Non-pigmented ciliary epithelial cell (primary cell): ENCODE measurements at regions not wholly inside any gene's neighbourhood (a gene's known extent, or its start where the extent isn't known, plus 50 kb on each side); places are given as distances from the start of the nearest gene placed in this dataset.
A peak's percentile ranks its signal among the peaks of the same experiment; 100 is the strongest.
"Not testable (repeated sequence)": the region's sequence is repeated elsewhere in the genome, so short reads cannot be mapped to it uniquely, and the experiment has no call there.

Experiments used
- DNase-seq: peaks from one replicate; pipeline ENCODE4 v3.0.0-alpha.2; 2010; ENCODE audit warnings: low read depth

DNA sequence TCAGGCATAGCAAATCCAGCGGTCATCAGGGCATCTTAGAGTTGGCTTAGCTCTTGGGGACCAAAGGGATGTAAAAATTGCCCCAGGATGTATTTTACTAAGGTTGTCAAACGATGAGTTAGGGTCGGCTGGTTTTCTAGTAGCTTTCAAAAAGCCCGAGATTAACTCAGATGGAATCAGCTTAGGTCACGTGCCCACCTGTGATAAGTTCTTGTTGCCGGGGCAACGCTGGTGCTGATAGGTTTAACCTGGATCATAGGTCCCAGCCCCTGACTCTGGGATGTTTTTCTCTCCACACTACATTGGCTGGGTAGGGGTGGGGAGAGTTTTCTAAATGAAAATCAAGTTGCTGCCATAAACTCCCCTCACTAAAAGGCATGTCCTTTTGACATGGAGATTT lies 257.3 kb upstream of the SULF2 start:
- DNase-seq: no peak

DNA sequence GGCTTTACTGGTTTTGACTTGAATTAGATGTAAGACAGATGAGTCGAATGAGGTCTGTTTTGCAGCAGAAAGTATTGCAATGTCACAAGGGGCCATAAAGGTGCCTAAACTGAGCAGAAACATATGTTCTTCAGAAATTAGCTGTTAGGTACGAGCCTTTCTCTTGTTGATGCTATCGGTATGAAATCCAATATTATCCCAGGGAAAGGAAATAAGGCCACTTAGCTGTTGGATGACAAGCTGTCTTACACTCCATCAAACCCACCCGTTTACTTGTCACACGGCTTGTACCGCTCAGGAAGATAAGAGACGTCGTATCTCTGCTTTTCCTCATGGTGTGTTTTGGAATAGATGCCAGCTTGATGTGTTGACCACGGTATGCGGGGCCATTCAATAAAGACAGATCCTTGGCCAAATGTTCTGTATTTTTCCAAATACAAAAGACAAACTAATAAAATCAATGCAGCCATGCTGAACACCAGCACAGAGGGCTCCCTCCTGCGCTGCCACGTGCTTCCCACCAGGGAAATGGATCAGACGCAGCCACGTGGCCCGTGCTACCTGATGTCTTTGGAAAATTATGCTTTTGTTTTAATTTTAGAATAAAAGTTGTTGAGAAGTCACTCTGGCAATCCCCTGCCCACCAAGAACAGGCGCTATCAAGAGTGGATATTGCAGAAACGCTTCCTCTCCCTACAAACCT lies 255.9 kb upstream of the SULF2 start:
- DNase-seq: no peak

DNA sequence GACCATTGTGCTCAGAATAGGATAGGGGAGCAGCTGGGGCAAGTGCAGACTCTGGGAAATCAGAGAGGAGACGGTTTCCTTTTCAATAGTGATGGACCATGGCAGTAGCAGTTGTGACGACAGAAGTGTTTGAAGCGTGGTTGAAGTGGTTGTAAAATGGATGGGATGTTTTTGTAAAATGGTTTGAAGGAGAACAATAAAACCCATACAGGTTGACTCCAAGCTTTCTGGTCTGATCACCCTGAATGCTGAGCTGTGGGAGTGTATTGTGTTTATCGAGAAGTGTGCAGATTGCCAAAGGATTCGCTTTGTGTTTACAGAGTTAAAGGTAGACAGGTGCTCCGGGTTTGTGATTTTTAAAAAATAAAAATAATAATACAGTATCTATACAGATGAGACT lies 255.2 kb upstream of the SULF2 start:
- DNase-seq: no peak

DNA sequence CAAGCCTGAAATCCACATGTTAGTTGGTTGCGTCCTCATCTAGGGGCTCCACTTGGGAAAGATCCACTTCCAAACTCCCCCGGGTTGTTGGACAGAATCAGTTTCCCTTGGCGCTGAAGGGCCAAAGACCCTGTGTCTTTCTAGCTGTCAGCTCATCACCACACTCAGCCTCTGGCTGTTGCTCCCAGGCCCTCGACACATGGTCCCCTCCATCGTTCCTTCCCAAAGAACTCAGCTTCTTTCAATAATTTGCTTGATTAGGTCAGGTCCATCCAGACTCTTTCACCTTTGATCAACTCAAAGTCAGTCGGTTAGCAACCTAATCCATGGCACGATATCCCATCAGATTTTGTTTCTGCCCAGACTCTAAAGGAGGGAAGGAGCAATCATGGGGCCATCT lies 254.8 kb upstream of the SULF2 start:
- DNase-seq: no peak

DNA sequence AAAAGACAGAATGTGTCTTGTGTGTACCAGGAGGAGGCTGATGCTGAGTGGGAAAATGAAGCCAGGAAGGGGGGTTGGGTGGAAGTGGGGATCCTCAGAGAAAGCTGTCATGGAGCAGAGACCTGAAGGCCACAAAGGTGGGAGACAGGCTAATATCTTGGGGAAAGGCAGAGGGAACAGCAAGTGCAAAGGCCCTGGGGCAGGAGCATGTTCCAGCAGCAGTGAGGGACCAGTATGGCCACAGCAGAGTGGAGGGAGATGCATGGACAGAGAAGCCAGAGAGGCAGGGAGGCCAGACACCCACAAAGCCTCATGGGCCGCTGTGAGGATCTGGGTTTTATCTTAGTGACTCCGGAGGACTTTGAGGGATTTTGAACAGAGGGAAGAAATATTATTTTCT lies 254.2 kb upstream of the SULF2 start:
- DNase-seq: no peak

DNA sequence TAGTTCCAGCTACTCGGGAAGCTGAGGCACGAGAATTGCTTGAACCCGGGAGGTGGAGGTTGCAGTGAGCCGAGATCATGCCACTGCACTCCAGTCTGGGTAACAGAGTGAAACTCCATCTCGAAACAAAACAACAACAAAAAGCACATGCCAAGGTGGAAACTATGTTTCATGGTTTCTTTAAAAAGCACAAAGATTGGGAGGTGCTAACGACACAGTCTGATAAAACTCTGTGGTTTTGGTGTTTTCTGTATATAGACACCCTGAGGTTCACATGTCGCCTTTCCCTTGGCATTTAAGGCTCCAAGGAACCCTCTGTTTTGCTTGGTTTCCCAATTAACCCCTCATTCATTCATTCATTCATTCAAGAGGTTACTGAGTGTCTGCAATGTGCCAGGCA lies 253.4 kb upstream of the SULF2 start:
- no peak for DNase-seq

DNA sequence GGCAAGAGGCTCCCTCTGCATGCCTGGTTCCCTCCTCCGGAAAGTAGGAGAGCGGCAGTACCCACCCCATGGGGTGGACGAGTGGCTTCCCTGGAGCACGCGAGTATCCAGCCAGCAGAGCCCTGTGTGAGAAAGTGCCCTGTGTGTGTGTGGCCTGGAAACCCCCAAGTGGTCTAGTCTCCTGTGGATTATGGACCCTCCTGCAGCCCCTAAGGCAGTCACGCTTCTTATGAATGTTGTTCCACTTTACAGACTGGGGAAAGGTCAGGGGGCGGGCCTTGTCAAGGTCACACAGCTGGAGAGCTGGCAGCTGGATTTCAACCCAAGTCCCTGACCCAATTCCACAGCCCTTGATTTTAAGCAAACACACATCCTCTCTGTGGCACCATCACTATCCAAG lies 252.5 kb upstream of the SULF2 start:
- not testable (repeated sequence) for DNase-seq

DNA sequence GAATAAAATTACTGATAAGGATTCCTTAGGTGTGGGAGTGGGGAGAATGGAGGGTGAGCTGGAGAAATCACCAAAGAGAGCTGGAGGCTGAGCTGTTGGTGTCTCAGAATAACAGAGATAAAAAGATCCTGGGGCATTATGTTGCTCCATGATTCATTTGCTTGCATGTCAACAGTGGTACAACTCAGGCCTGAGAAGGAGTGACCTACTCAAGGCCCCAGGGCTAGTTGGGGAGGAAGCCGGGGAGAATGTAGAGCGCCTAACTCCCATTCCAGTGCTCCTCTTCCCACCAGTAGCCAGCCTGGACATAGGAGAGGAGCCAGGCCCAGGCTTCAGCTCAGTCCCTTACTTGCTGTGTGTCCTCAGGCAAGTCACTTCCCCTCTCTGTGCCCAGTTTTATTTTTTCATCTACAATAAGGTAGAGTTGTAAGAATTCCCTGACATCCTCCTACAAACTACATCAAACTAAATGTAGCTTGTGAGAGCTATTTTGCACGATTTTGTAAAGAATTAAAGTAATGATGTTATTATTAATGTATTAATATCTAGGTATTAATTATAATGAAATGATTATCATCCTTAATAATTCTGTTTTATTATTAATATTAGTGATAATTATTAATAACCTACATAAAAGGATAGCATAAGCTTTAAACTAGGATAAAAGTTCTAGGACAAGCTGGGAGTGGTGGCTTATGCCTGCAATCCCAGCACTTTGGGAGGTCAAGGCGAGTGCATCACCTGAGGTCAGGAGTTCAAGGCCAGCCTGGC lies 250.9 kb upstream of the SULF2 start:
- no peak for DNase-seq

DNA sequence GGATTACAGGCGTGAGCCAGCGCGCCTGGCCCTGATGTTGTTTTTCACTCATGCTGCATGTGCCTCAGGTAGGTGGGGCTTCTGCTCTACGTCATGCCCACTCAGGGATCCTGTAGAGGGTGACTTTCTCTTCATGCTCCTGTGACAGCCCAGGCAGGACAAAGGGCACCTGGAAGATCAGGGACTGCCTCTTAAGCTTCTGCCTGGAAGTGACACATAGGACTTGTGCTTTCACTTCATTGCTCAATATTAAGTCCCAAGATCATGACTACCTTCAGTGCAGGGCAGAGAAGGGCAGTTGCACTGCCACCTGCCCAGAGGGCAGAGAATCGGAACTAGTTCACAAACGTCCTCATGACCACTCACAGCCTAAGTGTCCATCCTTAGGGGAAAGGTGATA lies 249.5 kb upstream of the SULF2 start:
- no peak for DNase-seq

DNA sequence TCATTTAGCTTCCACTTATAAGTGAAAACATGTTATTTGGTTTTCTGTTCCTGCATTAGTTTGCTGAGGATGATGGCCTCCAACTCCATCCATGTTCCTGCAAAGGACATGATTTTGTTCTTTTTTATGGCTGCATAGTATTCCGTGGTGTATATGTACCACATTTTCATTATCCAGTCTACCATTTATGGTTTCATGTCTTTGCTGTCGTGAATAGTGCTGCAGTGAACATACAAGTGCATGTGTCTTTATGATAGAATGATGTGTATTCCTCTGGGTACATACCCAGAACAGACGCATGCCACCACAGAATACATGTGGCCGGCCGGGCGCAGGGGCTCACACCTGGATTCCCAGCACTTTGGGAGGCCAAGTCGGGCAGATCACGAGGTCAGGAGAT lies 247.7 kb upstream of the SULF2 start:
- not testable (repeated sequence) for DNase-seq

DNA sequence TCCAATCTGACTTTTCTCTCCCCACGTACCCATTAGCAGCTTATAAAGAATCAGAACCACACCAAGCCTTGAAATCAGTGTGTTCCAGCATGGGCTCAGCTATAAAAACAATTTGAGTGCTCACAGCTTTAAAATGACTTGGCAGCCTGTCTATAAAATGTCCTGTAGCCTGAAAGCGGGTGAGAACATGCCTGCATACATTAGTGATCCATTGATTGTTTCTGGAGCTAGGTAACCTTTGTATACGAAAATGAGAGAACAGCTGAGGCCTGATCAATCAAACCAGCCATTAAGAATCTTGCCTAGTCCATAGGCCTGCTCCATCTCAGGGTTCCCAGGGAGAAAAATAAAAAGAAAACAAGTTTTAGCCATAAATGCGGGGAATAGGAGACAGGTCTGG lies 245.8 kb upstream of the SULF2 start:
- DNase-seq: no peak

DNA sequence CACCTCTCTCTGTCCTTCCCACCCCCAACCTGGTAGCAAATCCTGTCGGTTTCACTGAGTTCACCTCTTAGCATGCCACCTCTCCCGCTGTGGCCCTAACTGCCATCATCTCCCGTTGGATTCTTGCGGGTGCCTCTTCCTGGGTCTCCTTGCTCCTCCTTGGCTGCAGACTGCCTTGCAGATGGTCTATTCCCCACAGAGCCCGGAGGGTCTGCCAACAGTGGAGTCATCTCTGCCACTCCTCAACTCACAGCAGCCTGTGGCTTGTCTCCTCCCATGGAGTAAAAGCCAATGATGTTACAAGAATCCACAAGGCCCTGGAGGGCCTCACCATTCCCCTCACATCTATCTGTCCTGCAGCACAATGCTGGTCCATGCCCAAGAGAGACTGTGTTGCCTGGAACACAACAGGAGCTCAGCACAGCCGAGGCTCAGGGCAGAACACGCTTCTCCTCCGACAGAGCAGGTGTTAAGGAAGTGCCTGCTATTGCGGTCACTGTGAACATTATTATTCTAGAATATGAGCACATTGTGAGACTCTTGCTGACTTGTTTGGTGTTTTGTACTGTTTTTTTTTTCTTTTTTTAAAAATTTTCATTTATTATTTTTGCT lies 241.8 kb upstream of the SULF2 start:
- DNase-seq: no peak

DNA sequence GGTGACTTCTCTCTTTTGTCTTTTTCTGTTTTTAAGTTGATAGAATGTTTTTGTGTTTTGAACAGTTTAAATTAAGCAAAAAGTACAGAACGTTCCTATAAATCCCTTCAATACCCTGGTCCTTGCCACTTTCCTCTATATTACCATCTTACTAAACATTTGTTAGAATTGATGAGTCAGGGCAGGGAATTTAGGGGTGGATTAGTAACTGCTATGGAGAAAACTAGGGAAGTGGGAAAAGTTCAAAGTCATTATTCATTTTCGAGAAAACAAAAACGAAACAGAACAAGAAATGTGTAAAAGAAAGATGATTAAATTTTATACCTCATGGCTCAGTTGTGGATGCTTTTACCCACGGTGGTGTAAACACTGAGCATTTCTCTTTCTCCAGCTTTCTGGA lies 240.4 kb upstream of the SULF2 start:
- no peak for DNase-seq

DNA sequence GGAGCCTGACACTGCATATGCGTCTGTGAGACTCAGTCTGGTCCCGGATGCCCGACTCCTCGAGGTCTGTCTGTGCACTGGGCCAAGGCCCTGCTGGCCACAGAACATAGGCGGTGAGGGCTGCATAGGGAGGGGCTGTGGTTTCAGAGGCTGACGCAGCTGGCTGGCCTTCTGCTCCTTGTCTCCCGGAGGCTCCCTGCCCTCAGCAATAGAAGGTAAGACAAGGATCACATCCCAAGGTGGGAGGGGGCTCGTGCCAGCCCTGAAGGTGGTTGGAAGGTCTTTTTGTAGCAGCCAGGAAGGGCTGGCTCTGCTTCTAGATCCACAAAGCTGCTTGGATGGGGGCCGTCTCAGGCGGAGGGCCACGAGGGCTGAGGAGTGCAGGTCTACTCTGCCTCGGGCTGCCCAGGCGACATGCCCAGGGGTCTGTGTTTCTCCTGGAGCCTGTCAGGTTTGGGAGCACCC lies 239.8 kb upstream of the SULF2 start:
- no peak for DNase-seq

DNA sequence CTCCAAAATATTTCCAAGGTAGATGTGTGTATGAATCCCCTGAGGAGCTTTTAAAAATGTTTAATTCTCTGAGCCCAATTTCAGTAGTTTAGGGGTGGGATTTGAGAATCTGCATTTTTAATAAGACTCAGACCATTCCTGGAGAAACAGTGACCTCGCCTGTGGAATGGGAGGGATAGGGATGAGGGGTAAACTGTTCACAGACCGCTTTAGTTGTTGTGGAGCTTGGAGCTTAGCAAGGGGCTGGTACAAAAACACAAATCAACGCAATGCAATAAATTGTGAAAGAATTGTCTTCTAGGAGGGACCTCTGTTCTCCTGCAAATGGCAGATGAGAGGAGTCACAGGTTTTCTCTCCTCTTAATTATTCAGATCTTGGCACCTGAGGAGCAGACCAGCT lies 239.3 kb upstream of the SULF2 start:
- DNase-seq: no peak

DNA sequence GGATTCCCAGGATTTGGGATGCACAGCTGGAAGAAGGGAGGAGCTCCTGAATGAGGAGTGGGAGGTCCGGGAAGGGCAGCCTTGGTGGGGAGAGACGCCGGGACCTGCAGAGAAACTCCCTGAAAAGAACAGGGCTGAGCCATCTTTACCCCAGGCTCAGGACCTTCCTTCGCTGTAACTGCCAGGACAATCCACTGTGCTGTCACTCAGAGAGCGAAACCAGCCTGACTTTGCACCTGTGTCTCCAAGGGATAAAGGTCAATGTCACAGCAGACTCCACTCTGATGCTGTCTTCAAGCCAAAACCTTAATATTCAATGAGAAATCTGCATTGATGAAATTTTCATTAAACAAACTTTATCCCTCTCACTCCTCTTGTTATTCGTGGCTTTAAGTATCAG lies 235.4 kb upstream of the SULF2 start:
- not testable (repeated sequence) for DNase-seq

DNA sequence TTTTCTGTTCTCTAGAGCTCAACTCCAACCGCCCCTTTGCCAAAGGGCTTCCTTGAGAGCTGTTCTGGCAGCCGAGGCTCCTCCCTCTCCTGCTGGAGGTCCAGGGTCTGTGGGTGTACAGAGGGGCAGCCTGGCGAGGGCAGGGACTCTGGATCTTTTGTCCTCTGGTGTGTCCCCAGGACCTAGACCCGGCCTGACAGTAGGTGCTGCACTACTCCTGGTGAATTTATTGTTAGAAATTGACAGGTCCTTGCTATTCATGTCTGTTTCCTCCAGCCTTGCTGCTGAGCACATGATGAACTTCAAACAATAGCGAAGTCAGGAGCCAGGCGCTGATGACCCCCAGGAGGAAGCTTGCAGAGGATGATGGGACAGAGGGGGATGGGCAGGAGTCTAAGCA lies 234.7 kb upstream of the SULF2 start:
- no peak for DNase-seq

DNA sequence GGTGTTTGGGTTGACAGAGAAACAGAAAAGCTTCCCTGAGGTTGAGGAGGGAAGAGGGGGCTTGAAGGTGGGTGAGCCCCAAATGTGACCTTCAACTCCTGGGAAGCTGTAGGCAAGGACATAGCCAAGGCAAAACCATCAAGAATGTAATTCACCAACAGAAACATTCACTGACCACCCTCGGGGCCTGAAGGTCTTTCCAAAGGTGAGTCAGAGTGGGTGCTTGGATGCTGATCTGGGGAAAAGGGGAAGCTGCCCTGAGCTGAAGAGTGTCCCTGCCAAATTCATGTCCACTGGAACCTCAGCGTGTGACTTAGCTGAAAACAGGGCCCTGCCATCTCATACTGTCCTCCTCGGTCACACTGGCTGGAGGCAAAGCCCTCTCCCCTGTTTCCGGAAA lies 234.2 kb upstream of the SULF2 start:
- no peak for DNase-seq

DNA sequence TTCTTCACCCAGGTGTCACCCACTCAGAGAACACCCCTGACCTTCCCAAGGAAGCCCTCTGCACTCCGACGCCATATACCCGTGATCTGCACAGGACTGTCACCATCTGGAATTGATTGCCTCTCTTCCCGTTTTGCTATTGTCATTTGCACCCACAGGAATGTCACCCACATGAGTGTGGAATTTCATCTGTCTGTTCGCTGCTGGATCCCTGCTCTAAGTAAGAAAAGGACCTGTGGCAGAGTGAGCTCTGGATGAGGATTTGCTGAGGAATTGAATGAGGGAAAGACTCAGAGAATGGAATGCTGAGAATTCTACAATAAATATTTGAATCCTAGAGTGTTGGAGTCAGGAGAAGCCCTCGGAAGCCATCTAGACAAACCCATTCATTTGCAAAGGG lies 233.6 kb upstream of the SULF2 start:
- not testable (repeated sequence) for DNase-seq

DNA sequence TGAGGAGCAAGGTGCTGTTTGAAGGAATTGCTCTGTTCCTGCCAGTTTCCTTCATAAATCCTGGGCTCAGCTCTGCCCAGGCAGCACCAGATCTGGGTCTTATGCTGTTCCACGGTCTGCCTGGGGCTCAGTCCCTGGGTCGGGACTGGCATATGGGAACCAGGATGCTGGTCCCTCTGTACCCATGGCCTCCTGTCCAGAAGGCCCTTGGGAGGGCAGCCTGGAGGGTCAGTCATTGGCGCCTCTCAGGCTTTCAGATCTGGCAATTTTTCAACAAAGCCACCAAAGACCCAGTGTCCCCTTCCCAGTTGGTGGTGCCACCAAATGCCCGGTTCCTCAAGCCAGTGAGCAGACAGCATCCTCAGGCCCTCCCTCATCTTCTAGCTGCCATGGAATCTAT lies 232.7 kb upstream of the SULF2 start:
- DNase-seq: no peak

DNA sequence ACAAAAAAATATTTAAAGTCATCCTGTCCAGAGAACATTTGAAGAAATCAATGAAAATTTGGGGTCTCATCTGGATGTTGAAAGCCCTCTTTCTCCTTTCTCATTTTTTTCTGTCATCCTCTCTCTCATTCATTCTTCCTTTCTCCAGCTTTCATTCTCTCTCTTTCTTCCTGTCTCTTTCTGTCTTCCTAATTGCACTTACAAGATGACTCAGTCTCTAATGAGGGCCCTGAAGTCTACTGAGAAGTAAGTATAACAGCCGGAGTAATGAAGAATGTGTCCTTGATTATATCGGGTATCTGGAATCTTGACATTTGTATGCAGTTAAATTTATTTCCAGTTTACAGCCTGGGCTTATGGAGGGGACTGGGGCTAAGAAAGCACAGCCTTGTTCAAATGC lies 232.2 kb upstream of the SULF2 start:
- DNase-seq: no peak

DNA sequence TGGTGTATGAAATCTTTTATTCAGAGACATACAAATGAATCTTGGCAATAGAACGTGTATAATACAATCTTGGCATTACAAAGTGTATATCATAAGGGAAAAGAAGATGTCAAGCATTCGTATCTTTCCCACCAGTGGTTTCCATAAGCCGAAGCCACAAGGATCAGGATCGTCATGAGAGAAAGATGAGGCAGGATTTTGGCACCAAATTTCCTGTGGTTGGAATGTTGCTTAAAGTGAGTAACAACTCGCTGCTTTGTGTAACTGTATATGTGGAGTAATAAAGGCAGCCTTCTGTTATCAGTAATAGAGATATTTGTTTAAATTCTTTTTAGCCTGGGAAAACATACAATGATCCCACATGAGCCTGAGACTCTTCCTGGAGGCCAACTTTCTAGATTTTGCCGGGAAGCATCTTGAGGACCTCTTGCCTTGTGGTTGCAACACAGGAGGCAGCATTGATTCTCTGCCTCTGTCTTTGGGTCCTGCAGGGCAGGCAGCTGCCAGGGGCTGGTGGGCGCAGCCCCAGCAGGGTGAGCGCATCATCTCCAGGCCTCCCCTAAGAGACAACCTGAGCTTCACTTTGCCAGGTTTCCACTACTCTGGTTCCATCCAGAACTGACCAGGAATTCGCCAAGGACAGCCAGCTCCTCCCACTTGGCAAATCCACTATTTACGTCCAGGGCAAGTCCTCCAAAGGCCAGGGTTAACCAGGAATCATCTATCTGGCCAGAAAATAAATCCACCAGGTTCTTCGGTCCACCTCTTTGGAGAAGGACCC lies 230.9 kb upstream of the SULF2 start:
- peak; percentile 60 for DNase-seq
